ENCODE measurements at regions not wholly inside any gene's neighbourhood (a gene's known extent, or its start where the extent isn't known, plus 50 kb on each side); places are given as distances from the start of the nearest gene placed in this dataset.
"Not testable (repeated sequence)": the region's sequence is repeated elsewhere in the genome, so short reads cannot be mapped to it uniquely, and the experiment has no call there.

- peaks cover 1% of the 10 kb centered on the region for H3K4me1 Mint-ChIP-seq
- no peak for DNase-seq
- H3K9me3 Mint-ChIP-seq, result no peaks in the 10 kb centered on the region
These were observed 386.1 kb upstream of the PODXL start for GRCh38 chr7:131942287-131943150.

GRCh38 chr7:131941291-131941690 is 384.9 kb upstream of the PODXL start:
- no peak overlapping the region for H3K4me3 Mint-ChIP-seq
- H3K27me3 Mint-ChIP-seq, result peaks cover 41% of the 10 kb centered on the region
- DNase-seq, result no peak
- H3K36me3 Mint-ChIP-seq, result no peaks in the 10 kb centered on the region
- no peak overlapping the region for H3K27ac Mint-ChIP-seq
- peaks cover 1% of the 10 kb centered on the region for H3K4me1 Mint-ChIP-seq
- H3K9me3 Mint-ChIP-seq, result no peaks in the 10 kb centered on the region

More at GRCh38 chr7:131942287-131943150, 386.1 kb upstream of the PODXL start:
- Mint-ChIP-seq H3K36me3 (no peaks in the 10 kb centered on the region), H3K27ac (no peak overlapping the region), H3K27me3 (peaks cover 41% of the 10 kb centered on the region), H3K4me3 (no peak overlapping the region)

- Mint-ChIP-seq H3K9me3 (no peaks in the 10 kb centered on the region), H3K4me3 (no peak overlapping the region), H3K4me1 (peaks cover 1% of the 10 kb centered on the region), H3K27ac (no peak overlapping the region), H3K27me3 (peaks cover 36% of the 10 kb centered on the region), H3K36me3 (no peaks in the 10 kb centered on the region)
- no peak for DNase-seq
These were observed 384.3 kb upstream of the PODXL start for GRCh38 chr7:131940621-131941165.

GRCh38 chr7:131938788-131939187 is 382.4 kb upstream of the PODXL start:
- H3K4me3 Mint-ChIP-seq, H3K9me3 Mint-ChIP-seq, DNase-seq, H3K27ac Mint-ChIP-seq, H3K36me3 Mint-ChIP-seq, H3K4me1 Mint-ChIP-seq: not testable (repeated sequence)
- peaks cover 23% of the 10 kb centered on the region for H3K27me3 Mint-ChIP-seq

- H3K27ac Mint-ChIP-seq, result no peak overlapping the region
- no peaks in the 10 kb centered on the region for H3K9me3 Mint-ChIP-seq
- H3K27me3 Mint-ChIP-seq, result peaks cover 15% of the 10 kb centered on the region
These were observed 381.4 kb upstream of the PODXL start for GRCh38 chr7:131937868-131938267.

GRCh38 chr7:131935180-131935579 is 378.8 kb upstream of the PODXL start:
- H3K4me3 Mint-ChIP-seq, result no peak overlapping the region
- H3K27ac Mint-ChIP-seq, result no peak overlapping the region
- no peaks in the 10 kb centered on the region for H3K36me3 Mint-ChIP-seq
- DNase-seq, result no peak
- H3K27me3 Mint-ChIP-seq, result peaks cover 8% of the 10 kb centered on the region
- H3K4me1 Mint-ChIP-seq, result no peaks in the 10 kb centered on the region
- no peaks in the 10 kb centered on the region for H3K9me3 Mint-ChIP-seq

More at GRCh38 chr7:131937868-131938267, 381.4 kb upstream of the PODXL start:
- Mint-ChIP-seq H3K4me3 (no peak overlapping the region), H3K36me3 (no peaks in the 10 kb centered on the region), H3K4me1 (no peaks in the 10 kb centered on the region)
- no peak for DNase-seq

- no peak overlapping the region for H3K27ac Mint-ChIP-seq
- H3K36me3 Mint-ChIP-seq, result no peaks in the 10 kb centered on the region
- H3K9me3 Mint-ChIP-seq, result no peaks in the 10 kb centered on the region
- H3K4me3 Mint-ChIP-seq, result no peak overlapping the region
- peaks cover 10% of the 10 kb centered on the region for H3K27me3 Mint-ChIP-seq
- DNase-seq, result no peak
- no peaks in the 10 kb centered on the region for H3K4me1 Mint-ChIP-seq
These were observed 378.0 kb upstream of the PODXL start for GRCh38 chr7:131934452-131934851.

- H3K4me1 Mint-ChIP-seq, result no peaks in the 10 kb centered on the region
- H3K4me3 Mint-ChIP-seq, result no peak overlapping the region
- no peak overlapping the region for H3K27ac Mint-ChIP-seq
- H3K9me3 Mint-ChIP-seq, result no peaks in the 10 kb centered on the region
- DNase-seq, result no peak
- H3K27me3 Mint-ChIP-seq, result peaks cover 10% of the 10 kb centered on the region
- H3K36me3 Mint-ChIP-seq, result no peaks in the 10 kb centered on the region
These were observed 377.4 kb upstream of the PODXL start for GRCh38 chr7:131933751-131934289.

GRCh38 chr7:131933219-131933618 is 376.8 kb upstream of the PODXL start:
- not testable (repeated sequence) for H3K36me3 Mint-ChIP-seq, H3K9me3 Mint-ChIP-seq, DNase-seq, H3K27ac Mint-ChIP-seq, H3K4me3 Mint-ChIP-seq, H3K4me1 Mint-ChIP-seq
- H3K27me3 Mint-ChIP-seq, result peaks cover 10% of the 10 kb centered on the region

GRCh38 chr7:131932271-131932670 is 375.8 kb upstream of the PODXL start:
- no peaks in the 10 kb centered on the region for H3K9me3 Mint-ChIP-seq
- H3K4me1 Mint-ChIP-seq, result no peaks in the 10 kb centered on the region
- no peaks in the 10 kb centered on the region for H3K36me3 Mint-ChIP-seq
- no peak overlapping the region for H3K27ac Mint-ChIP-seq
- peaks cover 10% of the 10 kb centered on the region for H3K27me3 Mint-ChIP-seq
- H3K4me3 Mint-ChIP-seq, result no peak overlapping the region
- no peak for DNase-seq

GRCh38 chr7:131931370-131931769 is 374.9 kb upstream of the PODXL start:
- no peaks in the 10 kb centered on the region for H3K36me3 Mint-ChIP-seq
- no peaks in the 10 kb centered on the region for H3K9me3 Mint-ChIP-seq

GRCh38 chr7:131929632-131930031 is 373.2 kb upstream of the PODXL start:
- H3K27ac Mint-ChIP-seq, result no peak overlapping the region
- DNase-seq, result no peak
- no peaks in the 10 kb centered on the region for H3K36me3 Mint-ChIP-seq
- H3K4me3 Mint-ChIP-seq, result no peak overlapping the region
- H3K9me3 Mint-ChIP-seq, result no peaks in the 10 kb centered on the region
- H3K4me1 Mint-ChIP-seq, result no peaks in the 10 kb centered on the region
- H3K27me3 Mint-ChIP-seq, result peaks cover 3% of the 10 kb centered on the region

More at GRCh38 chr7:131931370-131931769, 374.9 kb upstream of the PODXL start:
- no peak for DNase-seq
- H3K27me3 Mint-ChIP-seq, result peaks cover 8% of the 10 kb centered on the region
- H3K4me1 Mint-ChIP-seq, result no peaks in the 10 kb centered on the region
- H3K4me3 Mint-ChIP-seq, result no peak overlapping the region
- H3K27ac Mint-ChIP-seq, result no peak overlapping the region

- Mint-ChIP-seq H3K27me3 (peaks cover 3% of the 10 kb centered on the region), H3K4me1 (no peaks in the 10 kb centered on the region), H3K4me3 (no peak overlapping the region), H3K36me3 (no peaks in the 10 kb centered on the region), H3K9me3 (no peaks in the 10 kb centered on the region), H3K27ac (no peak overlapping the region)
- DNase-seq, result no peak
These were observed 371.5 kb upstream of the PODXL start for GRCh38 chr7:131927770-131928423.

GRCh38 chr7:131925636-131926035 is 369.2 kb upstream of the PODXL start:
- Mint-ChIP-seq H3K9me3 (no peaks in the 10 kb centered on the region), H3K4me1 (no peaks in the 10 kb centered on the region), H3K36me3 (no peaks in the 10 kb centered on the region), H3K4me3 (no peak overlapping the region), H3K27me3 (peaks cover 3% of the 10 kb centered on the region), H3K27ac (no peak overlapping the region)
- no peak for DNase-seq

- DNase-seq, result no peak
- no peaks in the 10 kb centered on the region for H3K4me1 Mint-ChIP-seq
- no peak overlapping the region for H3K27ac Mint-ChIP-seq
- H3K36me3 Mint-ChIP-seq, result no peaks in the 10 kb centered on the region
- no peak overlapping the region for H3K4me3 Mint-ChIP-seq
- no peaks in the 10 kb centered on the region for H3K27me3 Mint-ChIP-seq
- H3K9me3 Mint-ChIP-seq, result no peaks in the 10 kb centered on the region
These were observed 368.4 kb upstream of the PODXL start for GRCh38 chr7:131924857-131925256.

Measured in activated naive CD8-positive, alpha-beta T cell treated with anti-CD3 and anti-CD28 coated beads for 36 hours (primary cell).